Upper lobe of left lung (tissue), 4 donors: ENCODE measurements at regions not wholly inside any gene's neighbourhood (a gene's known extent, or its start where the extent isn't known, plus 50 kb on each side); places are given as distances from the start of the nearest gene placed in this dataset.

Experiments used
- POLR2A ChIP-seq, 4 donors: fragments of 450-650 bp; IDR thresholded peaks; one replicate each; pipeline ENCODE4 v1.5.1; 2016 to 2017; ENCODE audit warnings: antibody characterized with exemption in 4 of 4, mild to moderate bottlenecking in 2 of 4
- TF ChIP-seq, protein P1 (sequence below), 6 experiments: fragments of 450-650 bp in 4 of 6; fragments of 200-600 bp in 2 of 6; sonication (generic) in 2 of 6; IDR thresholded peaks; one replicate each; pipeline ENCODE4 v1.5.1; 2016 to 2019; ENCODE audit warnings: antibody characterized with exemption in 6 of 6

DNA sequence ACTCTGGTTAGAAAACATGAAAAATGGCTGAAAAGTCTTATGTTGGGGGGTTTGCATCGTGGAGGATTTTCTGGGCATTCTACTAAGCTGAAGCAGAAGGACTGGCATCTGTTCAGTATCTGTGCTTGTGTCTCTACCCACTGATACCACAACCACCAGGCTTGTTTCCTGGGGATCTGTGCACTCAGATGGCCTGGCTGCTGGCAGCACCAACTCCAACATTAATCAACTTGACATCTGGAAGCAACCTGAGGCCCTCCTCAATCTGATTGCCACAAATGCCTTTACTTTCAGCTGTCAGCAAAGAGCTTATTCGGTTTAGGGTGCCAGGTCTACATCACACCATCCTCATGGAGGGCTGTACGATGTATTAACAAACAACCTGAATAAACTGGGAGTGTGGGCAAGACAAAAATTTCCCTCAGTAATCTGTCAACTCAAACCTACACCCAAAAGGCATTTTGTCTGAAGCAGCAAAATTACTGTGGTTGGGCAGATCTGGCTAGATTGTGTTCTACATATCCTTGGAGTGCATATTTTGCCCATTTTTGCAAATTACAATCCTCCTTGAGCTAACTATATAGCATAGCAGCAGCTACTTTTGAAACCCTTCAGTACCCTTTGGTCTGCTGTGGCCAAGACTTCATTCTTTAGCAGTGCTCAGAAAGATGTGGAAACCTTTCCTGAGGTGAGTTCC is 74.6 kb downstream of the FOXD1 start:
- no peak for TF ChIP-seq POLR2A (IDR thresholded peaks at IDR 0.05)
- TF ChIP-seq, protein P1, sequence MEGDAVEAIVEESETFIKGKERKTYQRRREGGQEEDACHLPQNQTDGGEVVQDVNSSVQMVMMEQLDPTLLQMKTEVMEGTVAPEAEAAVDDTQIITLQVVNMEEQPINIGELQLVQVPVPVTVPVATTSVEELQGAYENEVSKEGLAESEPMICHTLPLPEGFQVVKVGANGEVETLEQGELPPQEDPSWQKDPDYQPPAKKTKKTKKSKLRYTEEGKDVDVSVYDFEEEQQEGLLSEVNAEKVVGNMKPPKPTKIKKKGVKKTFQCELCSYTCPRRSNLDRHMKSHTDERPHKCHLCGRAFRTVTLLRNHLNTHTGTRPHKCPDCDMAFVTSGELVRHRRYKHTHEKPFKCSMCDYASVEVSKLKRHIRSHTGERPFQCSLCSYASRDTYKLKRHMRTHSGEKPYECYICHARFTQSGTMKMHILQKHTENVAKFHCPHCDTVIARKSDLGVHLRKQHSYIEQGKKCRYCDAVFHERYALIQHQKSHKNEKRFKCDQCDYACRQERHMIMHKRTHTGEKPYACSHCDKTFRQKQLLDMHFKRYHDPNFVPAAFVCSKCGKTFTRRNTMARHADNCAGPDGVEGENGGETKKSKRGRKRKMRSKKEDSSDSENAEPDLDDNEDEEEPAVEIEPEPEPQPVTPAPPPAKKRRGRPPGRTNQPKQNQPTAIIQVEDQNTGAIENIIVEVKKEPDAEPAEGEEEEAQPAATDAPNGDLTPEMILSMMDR (IDR thresholded peaks at IDR 0.05): no peak
